NB4 (cell line): ENCODE measurements at regions not wholly inside any gene's neighbourhood (a gene's known extent, or its start where the extent isn't known, plus 50 kb on each side); places are given as distances from the start of the nearest gene placed in this dataset.

Experiments
- CTCF ChIP-seq: IDR thresholded peaks from one replicate; pipeline ENCODE4 v1.5.1; 2012; ENCODE audit warnings: low read depth, low read length
- MAX ChIP-seq: IDR thresholded peaks from 2 replicates; pipeline ENCODE4 v1.6.1; 2011; ENCODE audit warnings: low read depth, low read length
- MYC ChIP-seq: IDR thresholded peaks from 2 replicates; pipeline ENCODE4 v1.6.1; 2011; ENCODE audit warnings: low read depth, low read length
- POLR2A ChIP-seq: IDR thresholded peaks from 2 replicates; pipeline ENCODE4 v1.6.1; 2011; ENCODE audit warnings: mild to moderate bottlenecking; ENCODE audit not compliant: insufficient read length; ENCODE audit errors: extremely low read depth

- TF ChIP-seq POLR2A, result no peak
- no peak for TF ChIP-seq MYC
- no peak for TF ChIP-seq CTCF
- no peak for TF ChIP-seq MAX
Measured at GRCh38 chr11:119473226-119473625, 50.3 kb upstream of the THY1 start.
